ENCODE measurements at regions not wholly inside any gene's neighbourhood (a gene's known extent, or its start where the extent isn't known, plus 50 kb on each side); places are given as distances from the start of the nearest gene placed in this dataset.

GRCh38 chr7:79786187-79786586, 332.7 kb upstream of the MAGI2 start:
- Histone ChIP-seq H3K27ac (no peak overlapping the region), H3K4me1 (no peaks in the 10 kb centered on the region), H3K27me3 (no peaks in the 10 kb centered on the region), H3K36me3 (no peaks in the 10 kb centered on the region), H3K4me3 (no peak overlapping the region), H3K9me3 (no peaks in the 10 kb centered on the region)
- no peak for DNase-seq
- 56 to 60% methylated on average over 5 of the region's 5 CpGs for WGBS, 2 donors
- intact Hi-C loops (cut with DNase I): no loop called here
- TF ChIP-seq CTCF (IDR thresholded peaks at IDR 0.05) (no peak), POLR2A (IDR thresholded peaks at IDR 0.05) (no peak)

- Histone ChIP-seq H3K27ac (no peak overlapping the region), H3K27me3 (no peaks in the 10 kb centered on the region), H3K36me3 (no peaks in the 10 kb centered on the region), H3K9me3 (no peaks in the 10 kb centered on the region), H3K4me3 (no peak overlapping the region), H3K4me1 (no peaks in the 10 kb centered on the region)
- 59 to 61% methylated on average over 3 of the region's 3 CpGs for WGBS, 2 donors
- TF ChIP-seq CTCF (IDR thresholded peaks at IDR 0.05) (no peak), POLR2A (IDR thresholded peaks at IDR 0.05) (no peak)
- no peak for DNase-seq
- intact Hi-C loops (cut with DNase I): no loop called here
These were observed 332.1 kb upstream of the MAGI2 start for GRCh38 chr7:79785556-79785955.

GRCh38 chr7:79782906-79783305, 329.4 kb upstream of the MAGI2 start:
- Histone ChIP-seq H3K27ac (no peak overlapping the region), H3K4me1 (no peaks in the 10 kb centered on the region), H3K36me3 (no peaks in the 10 kb centered on the region), H3K4me3 (no peak overlapping the region), H3K27me3 (no peaks in the 10 kb centered on the region), H3K9me3 (no peaks in the 10 kb centered on the region)
- no peak for DNase-seq
- intact Hi-C loops (cut with DNase I): no loop called here
- no peak for TF ChIP-seq CTCF (IDR thresholded peaks at IDR 0.05)
- TF ChIP-seq POLR2A (IDR thresholded peaks at IDR 0.05): no peak

GRCh38 chr7:79782256-79782655, 328.8 kb upstream of the MAGI2 start:
- no peaks in the 10 kb centered on the region for H3K27me3 ChIP-seq
- DNase-seq: no peak
- H3K4me3 ChIP-seq: no peak overlapping the region
- H3K36me3 ChIP-seq: no peaks in the 10 kb centered on the region
- no peaks in the 10 kb centered on the region for H3K9me3 ChIP-seq
- no peaks in the 10 kb centered on the region for H3K4me1 ChIP-seq
- TF ChIP-seq POLR2A (IDR thresholded peaks at IDR 0.05): no peak
- TF ChIP-seq CTCF (IDR thresholded peaks at IDR 0.05): no peak
- WGBS, 2 donors: 41 to 42% methylated on average over 3 of the region's 3 CpGs
- intact Hi-C loops (cut with DNase I): no loop called here
- H3K27ac ChIP-seq: no peak overlapping the region

- Histone ChIP-seq H3K9me3 (no peaks in the 10 kb centered on the region), H3K27ac (no peak overlapping the region), H3K36me3 (no peaks in the 10 kb centered on the region), H3K27me3 (no peaks in the 10 kb centered on the region), H3K4me3 (no peak overlapping the region), H3K4me1 (no peaks in the 10 kb centered on the region)
- 17 to 36% methylated on average over 4 of the region's 4 CpGs for WGBS, 2 donors
- intact Hi-C loops (cut with DNase I): no loop called here
- no peak for TF ChIP-seq CTCF (IDR thresholded peaks at IDR 0.05)
- no peak for TF ChIP-seq POLR2A (IDR thresholded peaks at IDR 0.05)
- DNase-seq: no peak
These were observed 328.2 kb upstream of the MAGI2 start for GRCh38 chr7:79781716-79782115.
